GM23338 (cell line): ENCODE measurements at regions not wholly inside any gene's neighbourhood (a gene's known extent, or its start where the extent isn't known, plus 50 kb on each side); places are given as distances from the start of the nearest gene placed in this dataset.

Experiments used
- ATAC-seq: fragments of 200-7000 bp; cut with Tn5 transposase; 3 replicates; pipeline ENCODE4 v1.9.1; 2020
- DNase-seq: peaks from one replicate; pipeline ENCODE4 v3.0.0-alpha.2; 2015; ENCODE audit warnings: low spot score
- H2AFZ ChIP-seq: fragments of 200-600 bp; sonication (generic); 2 replicates; pipeline ENCODE4 v1.8.0; 2016; ENCODE audit warnings: antibody characterized with exemption, mild to moderate bottlenecking, moderate library complexity
- H3F3A ChIP-seq: fragments of 200-600 bp; sonication (generic); replicated peaks from 2 replicates; pipeline ENCODE4 v1.8.0; 2017; ENCODE audit warnings: antibody characterized with exemption, mixed run types, low read depth
- H3K27ac ChIP-seq: fragments of 200-600 bp; sonication (generic); 2 replicates; pipeline ENCODE4 v1.6.1; 2016; ENCODE audit warnings: low read depth
- H3K27me3 ChIP-seq: fragments of 200-600 bp; sonication (generic); 2 replicates; pipeline ENCODE4 v1.8.0; 2016; ENCODE audit warnings: mild to moderate bottlenecking, mixed run types, moderate library complexity; ENCODE audit not compliant: insufficient read depth
- H3K36me3 ChIP-seq: fragments of 200-600 bp; sonication (generic); 2 replicates; pipeline ENCODE4 v1.8.0; 2016; ENCODE audit warnings: mild to moderate bottlenecking; ENCODE audit not compliant: insufficient read depth
- H3K4me1 ChIP-seq: fragments of 200-600 bp; sonication (generic); 2 replicates; pipeline ENCODE4 v1.8.0; 2016; ENCODE audit warnings: mild to moderate bottlenecking, moderate library complexity; ENCODE audit not compliant: insufficient read depth
- H3K4me2 ChIP-seq: fragments of 200-600 bp; sonication (generic); 2 replicates; pipeline ENCODE4 v1.7.1; 2017; ENCODE audit warnings: mixed run types
- H3K4me3 ChIP-seq: fragments of 200-600 bp; sonication (generic); 2 replicates; pipeline ENCODE4 v1.6.1; 2016; ENCODE audit warnings: mixed run types
- H3K79me2 ChIP-seq: fragments of 200-600 bp; sonication (generic); replicated peaks from 2 replicates; pipeline ENCODE4 v1.8.0; 2017; ENCODE audit warnings: mild to moderate bottlenecking; ENCODE audit not compliant: insufficient read depth
- H3K9me2 ChIP-seq: fragments of 200-600 bp; sonication (generic); 2 replicates; pipeline ENCODE4 v1.8.0; 2017; ENCODE audit not compliant: insufficient read depth
- H4K20me1 ChIP-seq: fragments of 200-600 bp; sonication (generic); replicated peaks from 2 replicates; pipeline ENCODE4 v1.8.0; 2017; ENCODE audit warnings: mild to moderate bottlenecking; ENCODE audit not compliant: insufficient read depth
- H3K27ac Mint-ChIP-seq: 2 replicates; pipeline ENCODE4 v1.8.0; 2020; ENCODE audit warnings: inconsistent platforms, mild to moderate bottlenecking, moderate library complexity, mixed read lengths
- H3K27me3 Mint-ChIP-seq: 3 replicates; pipeline ENCODE4 v1.8.0; 2022; ENCODE audit warnings: low read depth, mild to moderate bottlenecking, moderate library complexity, mixed read lengths, inconsistent platforms; ENCODE audit not compliant: insufficient read depth, poor library complexity
- H3K36me3 Mint-ChIP-seq: 3 replicates; pipeline ENCODE4 v1.8.0; 2021; ENCODE audit warnings: low read depth, mild to moderate bottlenecking, inconsistent platforms, moderate library complexity, mixed read lengths
- H3K4me1 Mint-ChIP-seq: 3 replicates; pipeline ENCODE4 v1.8.0; 2020; ENCODE audit warnings: mild to moderate bottlenecking, inconsistent platforms, mixed read lengths
- H3K4me3 Mint-ChIP-seq: 3 replicates; pipeline ENCODE4 v1.8.0; 2021; ENCODE audit warnings: moderate library complexity, mild to moderate bottlenecking, inconsistent platforms, mixed read lengths
- H3K9me3 Mint-ChIP-seq: 3 replicates; pipeline ENCODE4 v1.8.0; 2020; ENCODE audit warnings: moderate library complexity, mild to moderate bottlenecking, inconsistent platforms, mixed read lengths
- CTCF ChIP-seq, 2 experiments: fragments of 200-600 bp in 1 of 2; sonication (generic) in 1 of 2; conservative IDR thresholded peaks; 2 replicates each; pipeline versions ENCODE4 v1.5.1 to v1.6.1; 2016 to 2017; ENCODE audit warnings: antibody characterized with exemption in 2 of 2, low read depth in 2 of 2, mild to moderate bottlenecking in 2 of 2, moderate library complexity in 1 of 2
- EZH2phosphoT487 ChIP-seq: fragments of 200-600 bp; sonication (generic); IDR thresholded peaks from one replicate; pipeline ENCODE4 v1.8.1; 2018; ENCODE audit warnings: antibody characterized with exemption; ENCODE audit not compliant: unreplicated experiment
- JUNB ChIP-seq: IDR thresholded peaks from one replicate; pipeline ENCODE4 v1.6.1; 2016; ENCODE audit warnings: antibody characterized with exemption; ENCODE audit not compliant: unreplicated experiment
- NANOG ChIP-seq: IDR thresholded peaks from 2 replicates; pipeline ENCODE4 v1.6.1; 2016; ENCODE audit warnings: antibody characterized with exemption, borderline replicate concordance
- ZNF114 ChIP-seq: fragments of 250-450 bp; sonication (Bioruptor Pico); IDR thresholded peaks from 2 replicates; pipeline ENCODE4 v1.5.0; 2020; ENCODE audit warnings: mild to moderate bottlenecking, moderate library complexity
- TF ChIP-seq, protein P1 (sequence below): fragments of 250-450 bp; sonication (Bioruptor Pico); IDR thresholded peaks from 2 replicates; pipeline ENCODE4 v1.5.0; 2020; ENCODE audit warnings: mild to moderate bottlenecking, moderate library complexity
- TF ChIP-seq, protein P2 (sequence below): IDR thresholded peaks from 2 replicates; pipeline ENCODE4 v1.6.1; 2016; ENCODE audit warnings: antibody characterized with exemption

DNA sequence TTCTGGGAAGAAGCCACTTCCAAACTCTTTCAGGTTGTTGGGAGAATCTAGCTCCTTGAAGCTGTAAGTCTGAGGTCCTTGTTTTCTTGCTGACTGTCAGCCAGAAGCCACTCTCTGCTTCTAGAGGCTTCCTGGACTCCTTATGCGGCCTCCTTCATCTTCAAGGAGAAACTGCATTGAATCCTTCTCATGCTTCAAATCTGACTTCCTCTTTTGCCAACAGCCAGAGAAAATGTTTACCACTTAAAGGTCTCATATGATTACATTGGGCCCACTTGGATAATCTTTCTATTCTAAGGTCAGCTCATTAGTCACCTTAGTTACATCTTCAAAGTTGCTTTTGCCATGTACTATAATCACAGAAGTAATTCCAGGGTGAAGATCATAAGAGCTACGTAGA, 327.0 kb downstream of the HNRNPD start:
- no peak overlapping the region for H2AFZ ChIP-seq
- peaks cover 14% of the 10 kb centered on the region for H3K4me1 ChIP-seq
- no peaks in the 10 kb centered on the region for H3K9me2 ChIP-seq
- no peaks in the 10 kb centered on the region; the same call in 1 of the 2 replicates for H4K20me1 ChIP-seq
- H3K79me2 ChIP-seq = no peaks in the 10 kb centered on the region
- Mint-ChIP-seq H3K9me3 (no peaks in the 10 kb centered on the region), H3K4me1 (peaks cover 15% of the 10 kb centered on the region; the same call in 2 of the 3 replicates), H3K36me3 (no peaks in the 10 kb centered on the region), H3K27ac (no peak overlapping the region), H3K27me3 (peaks cover 28% of the 10 kb centered on the region), H3K4me3 (no peak overlapping the region)
- ATAC-seq = no peak
- H3K36me3 ChIP-seq = no peaks in the 10 kb centered on the region
- H3K27me3 ChIP-seq = peaks cover 38% of the 10 kb centered on the region
- no peak for TF ChIP-seq EZH2phosphoT487
- TF ChIP-seq NANOG = no peak
- TF ChIP-seq ZNF114 (CRISPR knock-in tag) = no peak
- TF ChIP-seq JUNB = no peak
- TF ChIP-seq CTCF (conservative IDR thresholded peaks at IDR 0.05; ENCODE audit: low read depth in 2 of 2) = no peak
- H3F3A ChIP-seq = peaks cover 11% of the 10 kb centered on the region; the same call in 1 of the 2 replicates
- DNase-seq = no peak
- H3K27ac ChIP-seq = no peak overlapping the region
- H3K4me2 ChIP-seq = no peak overlapping the region
- H3K4me3 ChIP-seq = no peak overlapping the region

DNA sequence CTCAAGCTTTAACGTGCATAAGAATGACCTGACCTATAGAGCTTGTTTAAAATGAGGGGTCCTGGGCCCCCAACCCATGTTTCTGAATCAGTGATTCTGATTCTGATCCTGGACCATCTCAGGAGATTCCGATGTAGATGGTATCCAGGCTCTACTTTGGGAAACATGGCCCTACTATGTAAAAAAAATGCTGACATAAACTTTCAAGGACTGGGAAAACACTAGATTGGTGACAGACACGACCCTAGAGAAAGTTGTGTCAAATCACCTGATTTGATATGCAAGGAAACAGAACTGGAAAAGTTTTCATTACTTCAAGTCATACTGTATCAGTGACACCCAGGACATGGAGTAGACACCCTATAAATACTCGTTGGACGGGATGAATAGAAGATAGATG, 328.5 kb downstream of the HNRNPD start:
- Histone ChIP-seq H2AFZ (peak overlapping the region; percentile 97), H3F3A (peaks cover 11% of the 10 kb centered on the region; the same call in 1 of the 2 replicates), H3K27ac (no peak overlapping the region), H3K36me3 (no peaks in the 10 kb centered on the region), H3K27me3 (peaks cover 45% of the 10 kb centered on the region), H3K79me2 (no peaks in the 10 kb centered on the region), H3K4me1 (peaks cover 14% of the 10 kb centered on the region), H3K4me2 (peak overlapping the region; percentile 95), H3K4me3 (peak overlapping the region; percentile 82), H4K20me1 (no peaks in the 10 kb centered on the region; the same call in 1 of the 2 replicates), H3K9me2 (no peaks in the 10 kb centered on the region)
- no peaks in the 10 kb centered on the region for H3K9me3 Mint-ChIP-seq
- H3K4me1 Mint-ChIP-seq = peaks cover 15% of the 10 kb centered on the region; the same call in 2 of the 3 replicates
- no peaks in the 10 kb centered on the region for H3K36me3 Mint-ChIP-seq
- no peak overlapping the region for H3K27ac Mint-ChIP-seq
- H3K27me3 Mint-ChIP-seq = peaks cover 32% of the 10 kb centered on the region
- H3K4me3 Mint-ChIP-seq = peak overlapping the region; percentile 74
- DNase-seq (no peak), ATAC-seq (no peak)
- TF ChIP-seq, protein P1, sequence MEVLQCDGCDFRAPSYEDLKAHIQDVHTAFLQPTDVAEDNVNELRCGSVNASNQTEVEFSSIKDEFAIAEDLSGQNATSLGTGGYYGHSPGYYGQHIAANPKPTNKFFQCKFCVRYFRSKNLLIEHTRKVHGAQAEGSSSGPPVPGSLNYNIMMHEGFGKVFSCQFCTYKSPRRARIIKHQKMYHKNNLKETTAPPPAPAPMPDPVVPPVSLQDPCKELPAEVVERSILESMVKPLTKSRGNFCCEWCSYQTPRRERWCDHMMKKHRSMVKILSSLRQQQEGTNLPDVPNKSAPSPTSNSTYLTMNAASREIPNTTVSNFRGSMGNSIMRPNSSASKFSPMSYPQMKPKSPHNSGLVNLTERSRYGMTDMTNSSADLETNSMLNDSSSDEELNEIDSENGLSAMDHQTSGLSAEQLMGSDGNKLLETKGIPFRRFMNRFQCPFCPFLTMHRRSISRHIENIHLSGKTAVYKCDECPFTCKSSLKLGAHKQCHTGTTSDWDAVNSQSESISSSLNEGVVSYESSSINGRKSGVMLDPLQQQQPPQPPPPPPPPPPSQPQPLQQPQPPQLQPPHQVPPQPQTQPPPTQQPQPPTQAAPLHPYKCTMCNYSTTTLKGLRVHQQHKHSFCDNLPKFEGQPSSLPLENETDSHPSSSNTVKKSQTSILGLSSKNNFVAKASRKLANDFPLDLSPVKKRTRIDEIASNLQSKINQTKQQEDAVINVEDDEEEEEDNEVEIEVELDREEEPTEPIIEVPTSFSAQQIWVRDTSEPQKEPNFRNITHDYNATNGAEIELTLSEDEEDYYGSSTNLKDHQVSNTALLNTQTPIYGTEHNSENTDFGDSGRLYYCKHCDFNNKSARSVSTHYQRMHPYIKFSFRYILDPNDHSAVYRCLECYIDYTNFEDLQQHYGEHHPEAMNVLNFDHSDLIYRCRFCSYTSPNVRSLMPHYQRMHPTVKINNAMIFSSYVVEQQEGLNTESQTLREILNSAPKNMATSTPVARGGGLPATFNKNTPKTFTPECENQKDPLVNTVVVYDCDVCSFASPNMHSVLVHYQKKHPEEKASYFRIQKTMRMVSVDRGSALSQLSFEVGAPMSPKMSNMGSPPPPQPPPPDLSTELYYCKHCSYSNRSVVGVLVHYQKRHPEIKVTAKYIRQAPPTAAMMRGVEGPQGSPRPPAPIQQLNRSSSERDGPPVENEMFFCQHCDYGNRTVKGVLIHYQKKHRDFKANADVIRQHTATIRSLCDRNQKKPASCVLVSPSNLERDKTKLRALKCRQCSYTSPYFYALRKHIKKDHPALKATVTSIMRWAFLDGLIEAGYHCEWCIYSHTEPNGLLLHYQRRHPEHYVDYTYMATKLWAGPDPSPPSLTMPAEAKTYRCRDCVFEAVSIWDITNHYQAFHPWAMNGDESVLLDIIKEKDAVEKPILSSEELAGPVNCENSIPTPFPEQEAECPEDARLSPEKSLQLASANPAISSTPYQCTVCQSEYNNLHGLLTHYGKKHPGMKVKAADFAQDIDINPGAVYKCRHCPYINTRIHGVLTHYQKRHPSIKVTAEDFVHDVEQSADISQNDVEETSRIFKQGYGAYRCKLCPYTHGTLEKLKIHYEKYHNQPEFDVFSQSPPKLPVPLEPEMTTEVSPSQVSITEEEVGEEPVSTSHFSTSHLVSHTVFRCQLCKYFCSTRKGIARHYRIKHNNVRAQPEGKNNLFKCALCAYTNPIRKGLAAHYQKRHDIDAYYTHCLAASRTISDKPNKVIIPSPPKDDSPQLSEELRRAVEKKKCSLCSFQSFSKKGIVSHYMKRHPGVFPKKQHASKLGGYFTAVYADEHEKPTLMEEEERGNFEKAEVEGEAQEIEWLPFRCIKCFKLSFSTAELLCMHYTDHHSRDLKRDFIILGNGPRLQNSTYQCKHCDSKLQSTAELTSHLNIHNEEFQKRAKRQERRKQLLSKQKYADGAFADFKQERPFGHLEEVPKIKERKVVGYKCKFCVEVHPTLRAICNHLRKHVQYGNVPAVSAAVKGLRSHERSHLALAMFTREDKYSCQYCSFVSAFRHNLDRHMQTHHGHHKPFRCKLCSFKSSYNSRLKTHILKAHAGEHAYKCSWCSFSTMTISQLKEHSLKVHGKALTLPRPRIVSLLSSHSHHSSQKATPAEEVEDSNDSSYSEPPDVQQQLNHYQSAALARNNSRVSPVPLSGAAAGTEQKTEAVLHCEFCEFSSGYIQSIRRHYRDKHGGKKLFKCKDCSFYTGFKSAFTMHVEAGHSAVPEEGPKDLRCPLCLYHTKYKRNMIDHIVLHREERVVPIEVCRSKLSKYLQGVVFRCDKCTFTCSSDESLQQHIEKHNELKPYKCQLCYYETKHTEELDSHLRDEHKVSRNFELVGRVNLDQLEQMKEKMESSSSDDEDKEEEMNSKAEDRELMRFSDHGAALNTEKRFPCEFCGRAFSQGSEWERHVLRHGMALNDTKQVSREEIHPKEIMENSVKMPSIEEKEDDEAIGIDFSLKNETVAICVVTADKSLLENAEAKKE (CRISPR knock-in tag) = no peak
- no peak for TF ChIP-seq EZH2phosphoT487
- no peak for TF ChIP-seq CTCF (conservative IDR thresholded peaks at IDR 0.05; ENCODE audit: low read depth in 2 of 2)
- TF ChIP-seq, protein P2, sequence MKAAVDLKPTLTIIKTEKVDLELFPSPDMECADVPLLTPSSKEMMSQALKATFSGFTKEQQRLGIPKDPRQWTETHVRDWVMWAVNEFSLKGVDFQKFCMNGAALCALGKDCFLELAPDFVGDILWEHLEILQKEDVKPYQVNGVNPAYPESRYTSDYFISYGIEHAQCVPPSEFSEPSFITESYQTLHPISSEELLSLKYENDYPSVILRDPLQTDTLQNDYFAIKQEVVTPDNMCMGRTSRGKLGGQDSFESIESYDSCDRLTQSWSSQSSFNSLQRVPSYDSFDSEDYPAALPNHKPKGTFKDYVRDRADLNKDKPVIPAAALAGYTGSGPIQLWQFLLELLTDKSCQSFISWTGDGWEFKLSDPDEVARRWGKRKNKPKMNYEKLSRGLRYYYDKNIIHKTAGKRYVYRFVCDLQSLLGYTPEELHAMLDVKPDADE = no peak
- TF ChIP-seq JUNB = no peak
- TF ChIP-seq ZNF114 (CRISPR knock-in tag) = no peak
- TF ChIP-seq NANOG = no peak
